ENCODE measurements at regions not wholly inside any gene's neighbourhood (a gene's known extent, or its start where the extent isn't known, plus 50 kb on each side); places are given as distances from the start of the nearest gene placed in this dataset.

DNA sequence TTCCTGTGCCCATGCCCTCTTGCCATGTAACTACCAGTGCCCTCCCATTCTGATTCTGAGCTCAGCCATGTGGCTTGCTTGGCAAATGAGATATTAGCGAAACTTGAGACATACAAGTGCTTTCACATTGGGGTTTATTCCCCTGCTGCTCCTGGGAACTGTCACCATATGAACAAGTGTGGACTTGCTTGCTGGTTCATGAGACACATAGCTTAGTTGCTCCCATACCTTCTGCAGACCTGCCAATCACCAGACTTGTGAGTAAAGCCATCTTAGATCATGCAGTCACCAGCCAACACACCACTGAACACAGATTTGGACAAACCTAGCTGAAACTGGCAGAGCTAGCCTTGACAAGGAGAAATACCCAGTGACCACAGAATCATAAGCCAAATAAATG lies 155.1 kb downstream of the SS18 start:
- TF ChIP-seq EZH2 (IDR thresholded peaks at IDR 0.05; ENCODE audit: borderline replicate concordance, low read length) = no peak
- TF ChIP-seq, protein P1, sequence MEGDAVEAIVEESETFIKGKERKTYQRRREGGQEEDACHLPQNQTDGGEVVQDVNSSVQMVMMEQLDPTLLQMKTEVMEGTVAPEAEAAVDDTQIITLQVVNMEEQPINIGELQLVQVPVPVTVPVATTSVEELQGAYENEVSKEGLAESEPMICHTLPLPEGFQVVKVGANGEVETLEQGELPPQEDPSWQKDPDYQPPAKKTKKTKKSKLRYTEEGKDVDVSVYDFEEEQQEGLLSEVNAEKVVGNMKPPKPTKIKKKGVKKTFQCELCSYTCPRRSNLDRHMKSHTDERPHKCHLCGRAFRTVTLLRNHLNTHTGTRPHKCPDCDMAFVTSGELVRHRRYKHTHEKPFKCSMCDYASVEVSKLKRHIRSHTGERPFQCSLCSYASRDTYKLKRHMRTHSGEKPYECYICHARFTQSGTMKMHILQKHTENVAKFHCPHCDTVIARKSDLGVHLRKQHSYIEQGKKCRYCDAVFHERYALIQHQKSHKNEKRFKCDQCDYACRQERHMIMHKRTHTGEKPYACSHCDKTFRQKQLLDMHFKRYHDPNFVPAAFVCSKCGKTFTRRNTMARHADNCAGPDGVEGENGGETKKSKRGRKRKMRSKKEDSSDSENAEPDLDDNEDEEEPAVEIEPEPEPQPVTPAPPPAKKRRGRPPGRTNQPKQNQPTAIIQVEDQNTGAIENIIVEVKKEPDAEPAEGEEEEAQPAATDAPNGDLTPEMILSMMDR (IDR thresholded peaks at IDR 0.05; ENCODE audit: low read length) = no peak
- Histone ChIP-seq H3K9me3 (ENCODE audit: low read length) (no peaks in the 10 kb centered on the region), H3K36me3 (ENCODE audit: insufficient read depth, low read length) (no peaks in the 10 kb centered on the region), H3K4me2 (ENCODE audit: low read length) (no peak overlapping the region), H3F3A (ENCODE audit: insufficient read depth, low read length) (no peaks in the 10 kb centered on the region), H3K27ac (ENCODE audit: low read depth, low read length, poor library complexity, severe bottlenecking) (no peak overlapping the region), H3K9ac (ENCODE audit: low read length) (no peak overlapping the region), H2AFZ (ENCODE audit: low read length) (no peak overlapping the region), H3K4me3 (ENCODE audit: low read depth, low read length, poor library complexity, severe bottlenecking) (no peak overlapping the region), H3K27me3 (ENCODE audit: insufficient read depth, low read length) (no peaks in the 10 kb centered on the region), H4K20me1 (ENCODE audit: insufficient read depth, low read length) (no peaks in the 10 kb centered on the region), H3K79me2 (ENCODE audit: insufficient read depth, low read length) (no peaks in the 10 kb centered on the region), H3K9me2 (ENCODE audit: low read depth, low read length) (no peaks in the 10 kb centered on the region), H3K4me1 (ENCODE audit: insufficient read depth, low read length, severe bottlenecking) (no peaks in the 10 kb centered on the region)

DNA sequence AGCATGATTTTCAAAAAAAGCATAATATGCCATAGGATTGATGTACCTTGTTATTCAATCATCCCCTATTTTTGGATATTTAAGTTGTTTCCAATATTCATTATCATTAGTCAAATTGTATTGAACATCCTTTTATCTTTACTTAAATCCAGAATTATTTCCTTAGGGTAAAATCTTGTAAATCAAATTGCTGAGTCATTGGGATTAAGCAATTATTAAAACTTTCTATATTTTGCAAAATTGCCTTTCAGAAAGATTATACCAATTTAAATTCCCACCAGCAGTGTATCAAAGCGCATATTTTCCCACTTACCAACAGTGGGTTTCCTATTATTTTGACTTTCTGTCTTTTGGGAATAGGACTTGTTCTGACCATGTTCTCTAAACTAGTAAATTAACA lies 159.3 kb downstream of the SS18 start:
- no peak for TF ChIP-seq EZH2 (IDR thresholded peaks at IDR 0.05; ENCODE audit: borderline replicate concordance, low read length)
- TF ChIP-seq, protein P1 (IDR thresholded peaks at IDR 0.05; ENCODE audit: low read length) = no peak
- Histone ChIP-seq H2AFZ (ENCODE audit: low read length) (no peak overlapping the region), H3K4me3 (ENCODE audit: low read depth, low read length, poor library complexity, severe bottlenecking) (no peak overlapping the region), H3K79me2 (ENCODE audit: insufficient read depth, low read length) (no peaks in the 10 kb centered on the region), H3K9ac (ENCODE audit: low read length) (no peak overlapping the region), H3K4me2 (ENCODE audit: low read length) (no peak overlapping the region), H3K4me1 (ENCODE audit: insufficient read depth, low read length, severe bottlenecking) (no peaks in the 10 kb centered on the region), H3K9me2 (ENCODE audit: low read depth, low read length) (no peaks in the 10 kb centered on the region), H3K36me3 (ENCODE audit: insufficient read depth, low read length) (no peaks in the 10 kb centered on the region), H4K20me1 (ENCODE audit: insufficient read depth, low read length) (no peaks in the 10 kb centered on the region), H3F3A (ENCODE audit: insufficient read depth, low read length) (no peaks in the 10 kb centered on the region), H3K9me3 (ENCODE audit: low read length) (no peaks in the 10 kb centered on the region), H3K27me3 (ENCODE audit: insufficient read depth, low read length) (no peaks in the 10 kb centered on the region), H3K27ac (ENCODE audit: low read depth, low read length, poor library complexity, severe bottlenecking) (no peak overlapping the region)

DNA sequence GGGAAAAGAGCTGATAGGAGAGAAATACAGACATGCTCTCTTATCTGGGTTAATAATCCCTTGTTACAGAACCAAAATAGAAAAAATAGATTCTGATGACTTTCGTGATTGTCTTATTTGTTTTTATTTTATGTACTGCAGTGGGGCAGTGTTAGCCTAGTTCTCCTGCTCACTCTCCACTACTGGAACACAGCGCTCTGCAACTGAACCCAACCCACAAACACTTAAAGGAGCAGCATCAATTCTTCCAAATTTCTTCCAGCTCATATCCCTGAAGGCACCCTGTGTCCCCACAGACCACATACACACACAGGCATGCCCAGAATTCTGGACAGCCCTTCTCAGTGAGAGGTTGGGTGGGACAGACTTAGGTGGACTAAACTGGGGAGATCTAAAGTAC lies 160.6 kb downstream of the SS18 start:
- H3K27ac ChIP-seq (ENCODE audit: low read depth, low read length, poor library complexity, severe bottlenecking) = no peak overlapping the region
- no peaks in the 10 kb centered on the region for H4K20me1 ChIP-seq (ENCODE audit: insufficient read depth, low read length)
- TF ChIP-seq, protein P1 (IDR thresholded peaks at IDR 0.05; ENCODE audit: low read length) = no peak
- no peak for TF ChIP-seq EZH2 (IDR thresholded peaks at IDR 0.05; ENCODE audit: borderline replicate concordance, low read length)
- no peaks in the 10 kb centered on the region for H3K4me1 ChIP-seq (ENCODE audit: insufficient read depth, low read length, severe bottlenecking)
- H2AFZ ChIP-seq (ENCODE audit: low read length) = no peak overlapping the region
- H3K27me3 ChIP-seq (ENCODE audit: insufficient read depth, low read length) = no peaks in the 10 kb centered on the region
- H3F3A ChIP-seq (ENCODE audit: insufficient read depth, low read length) = no peaks in the 10 kb centered on the region
- no peaks in the 10 kb centered on the region for H3K9me2 ChIP-seq (ENCODE audit: low read depth, low read length)
- no peak overlapping the region for H3K4me2 ChIP-seq (ENCODE audit: low read length)
- no peaks in the 10 kb centered on the region for H3K79me2 ChIP-seq (ENCODE audit: insufficient read depth, low read length)
- no peak overlapping the region for H3K4me3 ChIP-seq (ENCODE audit: low read depth, low read length, poor library complexity, severe bottlenecking)
- no peak overlapping the region for H3K9ac ChIP-seq (ENCODE audit: low read length)
- H3K9me3 ChIP-seq (ENCODE audit: low read length) = no peaks in the 10 kb centered on the region
- no peaks in the 10 kb centered on the region for H3K36me3 ChIP-seq (ENCODE audit: insufficient read depth, low read length)

Measured in OCI-LY1 (cell line).